ENCODE measurements at regions not wholly inside any gene's neighbourhood (a gene's known extent, or its start where the extent isn't known, plus 50 kb on each side); places are given as distances from the start of the nearest gene placed in this dataset.
"Not testable (repeated sequence)": the region's sequence is repeated elsewhere in the genome, so short reads cannot be mapped to it uniquely, and the experiment has no call there.

GRCh38 chr11:28903716-28904115, 795.5 kb downstream of the METTL15 start:
- TF ChIP-seq SPI1 (IDR thresholded peaks at IDR 0.05; ENCODE audit: borderline replicate concordance, low read depth): no peak
- no peak overlapping the region for H3K27ac ChIP-seq (replicated peaks)
- DNase-seq (ENCODE audit: low read depth in 1 of 2, low spot score in 1 of 2): no peak

DNA sequence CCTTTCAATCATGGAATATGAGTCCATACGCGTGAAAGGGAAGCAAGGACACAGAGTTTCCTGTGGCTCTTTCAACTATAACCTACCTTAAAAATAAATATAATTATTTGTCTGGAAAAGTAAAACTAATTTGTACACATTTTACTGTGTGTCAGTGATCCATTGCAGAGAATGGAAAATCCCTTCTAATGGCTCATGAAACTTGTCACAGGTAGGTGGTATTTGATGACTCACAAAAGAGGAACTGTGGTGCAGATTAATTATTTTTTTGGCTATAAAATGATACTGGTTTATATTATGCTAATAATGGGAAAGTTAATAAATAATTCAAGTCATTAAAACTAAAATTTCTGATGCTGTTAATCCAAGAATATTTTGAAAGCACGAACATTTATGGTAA, 792.2 kb downstream of the METTL15 start:
- H3K27ac ChIP-seq (replicated peaks): no peak overlapping the region
- DNase-seq (ENCODE audit: low read depth in 1 of 2, low spot score in 1 of 2): no peak
- TF ChIP-seq CTCF (IDR thresholded peaks at IDR 0.05; ENCODE audit: insufficient read depth, low read length): no peak
- TF ChIP-seq SPI1 (IDR thresholded peaks at IDR 0.05; ENCODE audit: borderline replicate concordance, low read depth): no peak
- TF ChIP-seq POLR2AphosphoS5 (IDR thresholded peaks at IDR 0.05; ENCODE audit: low read depth): no peak
- TF ChIP-seq, protein P1, sequence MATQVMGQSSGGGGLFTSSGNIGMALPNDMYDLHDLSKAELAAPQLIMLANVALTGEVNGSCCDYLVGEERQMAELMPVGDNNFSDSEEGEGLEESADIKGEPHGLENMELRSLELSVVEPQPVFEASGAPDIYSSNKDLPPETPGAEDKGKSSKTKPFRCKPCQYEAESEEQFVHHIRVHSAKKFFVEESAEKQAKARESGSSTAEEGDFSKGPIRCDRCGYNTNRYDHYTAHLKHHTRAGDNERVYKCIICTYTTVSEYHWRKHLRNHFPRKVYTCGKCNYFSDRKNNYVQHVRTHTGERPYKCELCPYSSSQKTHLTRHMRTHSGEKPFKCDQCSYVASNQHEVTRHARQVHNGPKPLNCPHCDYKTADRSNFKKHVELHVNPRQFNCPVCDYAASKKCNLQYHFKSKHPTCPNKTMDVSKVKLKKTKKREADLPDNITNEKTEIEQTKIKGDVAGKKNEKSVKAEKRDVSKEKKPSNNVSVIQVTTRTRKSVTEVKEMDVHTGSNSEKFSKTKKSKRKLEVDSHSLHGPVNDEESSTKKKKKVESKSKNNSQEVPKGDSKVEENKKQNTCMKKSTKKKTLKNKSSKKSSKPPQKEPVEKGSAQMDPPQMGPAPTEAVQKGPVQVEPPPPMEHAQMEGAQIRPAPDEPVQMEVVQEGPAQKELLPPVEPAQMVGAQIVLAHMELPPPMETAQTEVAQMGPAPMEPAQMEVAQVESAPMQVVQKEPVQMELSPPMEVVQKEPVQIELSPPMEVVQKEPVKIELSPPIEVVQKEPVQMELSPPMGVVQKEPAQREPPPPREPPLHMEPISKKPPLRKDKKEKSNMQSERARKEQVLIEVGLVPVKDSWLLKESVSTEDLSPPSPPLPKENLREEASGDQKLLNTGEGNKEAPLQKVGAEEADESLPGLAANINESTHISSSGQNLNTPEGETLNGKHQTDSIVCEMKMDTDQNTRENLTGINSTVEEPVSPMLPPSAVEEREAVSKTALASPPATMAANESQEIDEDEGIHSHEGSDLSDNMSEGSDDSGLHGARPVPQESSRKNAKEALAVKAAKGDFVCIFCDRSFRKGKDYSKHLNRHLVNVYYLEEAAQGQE (IDR thresholded peaks at IDR 0.05; ENCODE audit: insufficient replicate concordance, low read depth): no peak
- TF ChIP-seq GABPA (IDR thresholded peaks at IDR 0.05; ENCODE audit: low read depth): no peak
- H3K27me3 ChIP-seq (ENCODE audit: insufficient read depth, poor library complexity, severe bottlenecking): no peaks in the 10 kb centered on the region
- H3K4me3 ChIP-seq (replicated peaks; ENCODE audit: insufficient read depth, low read length): no peak overlapping the region

More at GRCh38 chr11:28903716-28904115, 795.5 kb downstream of the METTL15 start:
- no peaks in the 10 kb centered on the region for H3K27me3 ChIP-seq (ENCODE audit: insufficient read depth, poor library complexity, severe bottlenecking)
- H3K4me3 ChIP-seq (replicated peaks; ENCODE audit: insufficient read depth, low read length): no peak overlapping the region

- no peak for TF ChIP-seq CTCF (IDR thresholded peaks at IDR 0.05; ENCODE audit: insufficient read depth, low read length)
- TF ChIP-seq, protein P1 (IDR thresholded peaks at IDR 0.05; ENCODE audit: insufficient replicate concordance, low read depth): no peak
- no peak for TF ChIP-seq POLR2AphosphoS5 (IDR thresholded peaks at IDR 0.05; ENCODE audit: low read depth)
- TF ChIP-seq GABPA (IDR thresholded peaks at IDR 0.05; ENCODE audit: low read depth): no peak
- TF ChIP-seq SPI1 (IDR thresholded peaks at IDR 0.05; ENCODE audit: borderline replicate concordance, low read depth): no peak
- Histone ChIP-seq H3K27ac (replicated peaks) (no peak overlapping the region), H3K27me3 (ENCODE audit: insufficient read depth, poor library complexity, severe bottlenecking) (no peaks in the 10 kb centered on the region), H3K4me3 (replicated peaks; ENCODE audit: insufficient read depth, low read length) (no peak overlapping the region)
- DNase-seq (ENCODE audit: low read depth in 1 of 2, low spot score in 1 of 2): no peak
These were observed 791.5 kb downstream of the METTL15 start for GRCh38 chr11:28899706-28900105.

- H3K27me3 ChIP-seq (ENCODE audit: insufficient read depth, poor library complexity, severe bottlenecking); H3K4me3 ChIP-seq (replicated peaks; ENCODE audit: insufficient read depth, low read length); DNase-seq (ENCODE audit: low read depth in 1 of 2, low spot score in 1 of 2); H3K27ac ChIP-seq (replicated peaks): not testable (repeated sequence)
These were observed 782.4 kb downstream of the METTL15 start for GRCh38 chr11:28890601-28891040.

- Histone ChIP-seq H3K4me3 (replicated peaks; ENCODE audit: insufficient read depth, low read length) (no peak overlapping the region), H3K27me3 (ENCODE audit: insufficient read depth, poor library complexity, severe bottlenecking) (no peaks in the 10 kb centered on the region), H3K27ac (replicated peaks) (no peak overlapping the region)
- TF ChIP-seq, protein P1 (IDR thresholded peaks at IDR 0.05; ENCODE audit: insufficient replicate concordance, low read depth): no peak
- TF ChIP-seq CTCF (IDR thresholded peaks at IDR 0.05; ENCODE audit: insufficient read depth, low read length) (no peak), SPI1 (IDR thresholded peaks at IDR 0.05; ENCODE audit: borderline replicate concordance, low read depth) (no peak), GABPA (IDR thresholded peaks at IDR 0.05; ENCODE audit: low read depth) (no peak), POLR2AphosphoS5 (IDR thresholded peaks at IDR 0.05; ENCODE audit: low read depth) (no peak)
- DNase-seq (ENCODE audit: low read depth in 1 of 2, low spot score in 1 of 2): no peak
These were observed 779.5 kb downstream of the METTL15 start for GRCh38 chr11:28887681-28888080.

Measured in HL-60 (cell line).